ENCODE measurements at regions not wholly inside any gene's neighbourhood (a gene's known extent, or its start where the extent isn't known, plus 50 kb on each side); places are given as distances from the start of the nearest gene placed in this dataset.

GRCh38 chr18:75898651-75899050 lies 471.1 kb upstream of the SMIM21 start:
- no peak overlapping the region for H3K27ac Mint-ChIP-seq
- no peaks in the 10 kb centered on the region for H3K9me3 Mint-ChIP-seq
- H3K4me3 Mint-ChIP-seq: no peak overlapping the region
- DNase-seq: no peak
- intact Hi-C loops (cut with micrococcal nuclease): no loop called here
- no peaks in the 10 kb centered on the region for H3K36me3 Mint-ChIP-seq (ENCODE audit: low read depth)
- no peaks in the 10 kb centered on the region for H3K4me1 Mint-ChIP-seq (ENCODE audit: low read depth)
- CTCF ChIA-PET: interaction anchor here (0.7 kb wide), 1 partner anchor 8 kb away, joined by 3 read pairs; no protein-coding TSS in a partner anchor
- no peaks in the 10 kb centered on the region for H3K27me3 Mint-ChIP-seq (ENCODE audit: low read depth)

GRCh38 chr18:75897386-75897785 lies 469.9 kb upstream of the SMIM21 start:
- Mint-ChIP-seq H3K36me3 (ENCODE audit: low read depth) (no peaks in the 10 kb centered on the region), H3K9me3 (no peaks in the 10 kb centered on the region), H3K4me1 (ENCODE audit: low read depth) (no peaks in the 10 kb centered on the region), H3K4me3 (no peak overlapping the region), H3K27me3 (ENCODE audit: low read depth) (no peaks in the 10 kb centered on the region), H3K27ac (no peak overlapping the region)
- no peak for DNase-seq
- intact Hi-C loops (cut with micrococcal nuclease): no loop called here
- CTCF ChIA-PET: no interaction called here

GRCh38 chr18:75896865-75897264 lies 469.4 kb upstream of the SMIM21 start:
- Mint-ChIP-seq H3K9me3 (no peaks in the 10 kb centered on the region), H3K4me1 (ENCODE audit: low read depth) (no peaks in the 10 kb centered on the region), H3K27ac (no peak overlapping the region), H3K4me3 (no peak overlapping the region), H3K36me3 (ENCODE audit: low read depth) (no peaks in the 10 kb centered on the region), H3K27me3 (ENCODE audit: low read depth) (no peaks in the 10 kb centered on the region)
- intact Hi-C loops (cut with micrococcal nuclease): no loop called here
- no peak for DNase-seq
- CTCF ChIA-PET: no interaction called here

GRCh38 chr18:75895135-75895534 lies 467.6 kb upstream of the SMIM21 start:
- intact Hi-C loops (cut with micrococcal nuclease): no loop called here

GRCh38 chr18:75884728-75885127 lies 457.2 kb upstream of the SMIM21 start:
- DNase-seq: no peak
- Mint-ChIP-seq H3K9me3 (no peaks in the 10 kb centered on the region), H3K27me3 (ENCODE audit: low read depth) (peaks cover 18% of the 10 kb centered on the region), H3K36me3 (ENCODE audit: low read depth) (no peaks in the 10 kb centered on the region), H3K27ac (no peak overlapping the region), H3K4me1 (ENCODE audit: low read depth) (no peaks in the 10 kb centered on the region), H3K4me3 (no peak overlapping the region)
- CTCF ChIA-PET: interaction anchor here (1.2 kb wide), 1 partner anchor 463 kb away, joined by 3 read pairs; no protein-coding TSS in a partner anchor
- intact Hi-C loops (cut with micrococcal nuclease): loop anchor here (2.0 to 5.0 kb wide), 2 partner anchors 368 to 463 kb away; no protein-coding TSS in a partner anchor

More at GRCh38 chr18:75895135-75895534, 467.6 kb upstream of the SMIM21 start:
- Mint-ChIP-seq H3K27me3 (ENCODE audit: low read depth) (no peaks in the 10 kb centered on the region), H3K9me3 (no peaks in the 10 kb centered on the region), H3K4me3 (no peak overlapping the region), H3K36me3 (ENCODE audit: low read depth) (no peaks in the 10 kb centered on the region), H3K27ac (no peak overlapping the region), H3K4me1 (ENCODE audit: low read depth) (no peaks in the 10 kb centered on the region)
- CTCF ChIA-PET: no interaction called here
- no peak for DNase-seq

- no peak for DNase-seq
- Mint-ChIP-seq H3K4me3 (no peak overlapping the region), H3K27ac (no peak overlapping the region), H3K4me1 (ENCODE audit: low read depth) (no peaks in the 10 kb centered on the region), H3K36me3 (ENCODE audit: low read depth) (no peaks in the 10 kb centered on the region), H3K9me3 (peaks cover 4% of the 10 kb centered on the region), H3K27me3 (ENCODE audit: low read depth) (peaks cover 11% of the 10 kb centered on the region)
- intact Hi-C loops (cut with micrococcal nuclease): loop anchor here (5.0 kb wide), 1 partner anchor 466 kb away; no protein-coding TSS in a partner anchor
- CTCF ChIA-PET: no interaction called here
Observed at GRCh38 chr18:75880925-75881504, 453.5 kb upstream of the SMIM21 start.

GRCh38 chr18:75880266-75880665 lies 452.8 kb upstream of the SMIM21 start:
- peaks cover 11% of the 10 kb centered on the region for H3K27me3 Mint-ChIP-seq (ENCODE audit: low read depth)
- CTCF ChIA-PET: no interaction called here
- no peak for DNase-seq
- no peaks in the 10 kb centered on the region for H3K36me3 Mint-ChIP-seq (ENCODE audit: low read depth)
- peaks cover 4% of the 10 kb centered on the region for H3K9me3 Mint-ChIP-seq
- intact Hi-C loops (cut with micrococcal nuclease): loop anchor here (5.0 kb wide), 1 partner anchor 467 kb away; no protein-coding TSS in a partner anchor
- H3K4me3 Mint-ChIP-seq: no peak overlapping the region
- no peak overlapping the region for H3K27ac Mint-ChIP-seq
- H3K4me1 Mint-ChIP-seq (ENCODE audit: low read depth): no peaks in the 10 kb centered on the region

GRCh38 chr18:75879196-75879595 lies 451.7 kb upstream of the SMIM21 start:
- H3K4me3 Mint-ChIP-seq: no peak overlapping the region
- no peak for DNase-seq
- CTCF ChIA-PET: no interaction called here
- H3K4me1 Mint-ChIP-seq (ENCODE audit: low read depth): no peaks in the 10 kb centered on the region
- H3K27me3 Mint-ChIP-seq (ENCODE audit: low read depth): peaks cover 11% of the 10 kb centered on the region
- intact Hi-C loops (cut with micrococcal nuclease): no loop called here
- H3K36me3 Mint-ChIP-seq (ENCODE audit: low read depth): no peaks in the 10 kb centered on the region
- peaks cover 4% of the 10 kb centered on the region for H3K9me3 Mint-ChIP-seq
- no peak overlapping the region for H3K27ac Mint-ChIP-seq

GRCh38 chr18:75875559-75875958 lies 448.1 kb upstream of the SMIM21 start:
- CTCF ChIA-PET: no interaction called here
- Mint-ChIP-seq H3K4me3 (no peak overlapping the region), H3K36me3 (ENCODE audit: low read depth) (no peaks in the 10 kb centered on the region), H3K4me1 (ENCODE audit: low read depth) (no peaks in the 10 kb centered on the region), H3K27ac (no peak overlapping the region), H3K27me3 (ENCODE audit: low read depth) (peaks cover 11% of the 10 kb centered on the region), H3K9me3 (peaks cover 4% of the 10 kb centered on the region)
- DNase-seq: no peak
- intact Hi-C loops (cut with micrococcal nuclease): no loop called here

GRCh38 chr18:75874401-75875089 lies 447.0 kb upstream of the SMIM21 start:
- no peaks in the 10 kb centered on the region for H3K36me3 Mint-ChIP-seq (ENCODE audit: low read depth)
- H3K4me3 Mint-ChIP-seq: no peak overlapping the region
- H3K27ac Mint-ChIP-seq: no peak overlapping the region
- CTCF ChIA-PET: no interaction called here
- no peaks in the 10 kb centered on the region for H3K4me1 Mint-ChIP-seq (ENCODE audit: low read depth)
- no peak for DNase-seq
- peaks cover 8% of the 10 kb centered on the region for H3K27me3 Mint-ChIP-seq (ENCODE audit: low read depth)
- intact Hi-C loops (cut with micrococcal nuclease): no loop called here
- H3K9me3 Mint-ChIP-seq: peaks cover 4% of the 10 kb centered on the region

- DNase-seq: no peak
- Mint-ChIP-seq H3K27me3 (ENCODE audit: low read depth) (peaks cover 3% of the 10 kb centered on the region), H3K27ac (no peak overlapping the region), H3K36me3 (ENCODE audit: low read depth) (no peaks in the 10 kb centered on the region), H3K4me3 (no peak overlapping the region), H3K4me1 (ENCODE audit: low read depth) (no peaks in the 10 kb centered on the region), H3K9me3 (no peaks in the 10 kb centered on the region)
- CTCF ChIA-PET: no interaction called here
- intact Hi-C loops (cut with micrococcal nuclease): no loop called here
Observed at GRCh38 chr18:75871596-75871995, 444.1 kb upstream of the SMIM21 start.

- no peak for DNase-seq
- H3K36me3 Mint-ChIP-seq (ENCODE audit: low read depth): no peaks in the 10 kb centered on the region
- no peak overlapping the region for H3K4me3 Mint-ChIP-seq
- H3K27me3 Mint-ChIP-seq (ENCODE audit: low read depth): peaks cover 8% of the 10 kb centered on the region
- intact Hi-C loops (cut with micrococcal nuclease): no loop called here
- CTCF ChIA-PET: no interaction called here
- no peaks in the 10 kb centered on the region for H3K4me1 Mint-ChIP-seq (ENCODE audit: low read depth)
- H3K27ac Mint-ChIP-seq: no peak overlapping the region
- no peaks in the 10 kb centered on the region for H3K9me3 Mint-ChIP-seq
Observed at GRCh38 chr18:75869162-75869561, 441.7 kb upstream of the SMIM21 start.

GRCh38 chr18:75868031-75868430 lies 440.5 kb upstream of the SMIM21 start:
- CTCF ChIA-PET: no interaction called here
- Mint-ChIP-seq H3K27me3 (ENCODE audit: low read depth) (peaks cover 14% of the 10 kb centered on the region), H3K36me3 (ENCODE audit: low read depth) (no peaks in the 10 kb centered on the region), H3K4me1 (ENCODE audit: low read depth) (peaks cover 2% of the 10 kb centered on the region), H3K27ac (no peak overlapping the region), H3K4me3 (no peak overlapping the region), H3K9me3 (no peaks in the 10 kb centered on the region)
- intact Hi-C loops (cut with micrococcal nuclease): no loop called here
- DNase-seq: no peak

Measured in activated naive CD4-positive, alpha-beta T cell treated with anti-CD3 and anti-CD28 coated beads for 36 hours (primary cell).